Loucy (cell line): ENCODE measurements at regions not wholly inside any gene's neighbourhood (a gene's known extent, or its start where the extent isn't known, plus 50 kb on each side); places are given as distances from the start of the nearest gene placed in this dataset.

Experiments used
- H2AFZ ChIP-seq: fragments of 200-600 bp; sonication (generic); 2 replicates; pipeline ENCODE4 v1.6.0; 2016; ENCODE audit warnings: antibody characterized with exemption, mild to moderate bottlenecking, low read length, moderate library complexity
- H3F3A ChIP-seq: fragments of 200-600 bp; 2 replicates; pipeline ENCODE4 v1.6.0; 2016; ENCODE audit warnings: antibody characterized with exemption, low read depth, mild to moderate bottlenecking
- H3K27me3 ChIP-seq: fragments of 200-600 bp; sonication (generic); 2 replicates; pipeline ENCODE4 v1.6.1; 2014; ENCODE audit warnings: low read length, mild to moderate bottlenecking; ENCODE audit not compliant: insufficient read depth, poor library complexity, severe bottlenecking
- H3K36me3 ChIP-seq: fragments of 200-600 bp; sonication (generic); 2 replicates; pipeline ENCODE4 v1.6.1; 2016; ENCODE audit warnings: low read length; ENCODE audit not compliant: insufficient read depth
- H3K4me1 ChIP-seq: fragments of 200-600 bp; sonication (generic); 2 replicates; pipeline ENCODE4 v1.5.1; 2014; ENCODE audit warnings: low read length, mild to moderate bottlenecking; ENCODE audit not compliant: insufficient read depth, poor library complexity, severe bottlenecking
- H3K4me2 ChIP-seq: fragments of 200-600 bp; sonication (generic); 2 replicates; pipeline ENCODE4 v1.6.0; 2014; ENCODE audit warnings: antibody characterized with exemption, low read length, low read depth, mild to moderate bottlenecking; ENCODE audit not compliant: poor library complexity, severe bottlenecking
- H3K4me3 ChIP-seq: fragments of 200-600 bp; sonication (generic); 2 replicates; pipeline ENCODE4 v1.5.1; 2014; ENCODE audit warnings: low read length, mild to moderate bottlenecking, mixed read lengths; ENCODE audit not compliant: poor library complexity, severe bottlenecking
- H3K79me2 ChIP-seq: fragments of 200-600 bp; sonication (generic); 2 replicates; pipeline ENCODE4 v1.6.1; 2014; ENCODE audit warnings: low read length; ENCODE audit not compliant: insufficient read depth
- H3K9ac ChIP-seq: fragments of 200-600 bp; sonication (generic); 2 replicates; pipeline ENCODE4 v1.6.0; 2014; ENCODE audit warnings: mild to moderate bottlenecking, low read depth, low read length, moderate library complexity; ENCODE audit not compliant: poor library complexity, severe bottlenecking
- H3K9me2 ChIP-seq: fragments of 200-600 bp; sonication (generic); replicated peaks from 2 replicates; pipeline ENCODE4 v1.6.1; 2016; ENCODE audit warnings: low read depth, low read length, mixed read lengths
- H3K9me3 ChIP-seq: fragments of 200-600 bp; sonication (generic); 2 replicates; pipeline ENCODE4 v1.6.1; 2014; ENCODE audit warnings: mild to moderate bottlenecking, antibody characterized with exemption, low read length, low read depth; ENCODE audit not compliant: insufficient read depth
- H4K20me1 ChIP-seq: fragments of 200-600 bp; sonication (generic); 2 replicates; pipeline ENCODE4 v1.6.0; 2014; ENCODE audit warnings: antibody characterized with exemption, low read length, mild to moderate bottlenecking; ENCODE audit not compliant: insufficient read depth, poor library complexity, severe bottlenecking
- CTCF ChIP-seq: fragments of 200-600 bp; sonication (generic); conservative IDR thresholded peaks from 2 replicates; pipeline ENCODE4 v1.5.1; 2014; ENCODE audit warnings: mild to moderate bottlenecking, antibody characterized with exemption, low read length
- EZH2phosphoT487 ChIP-seq: fragments of 200-600 bp; IDR thresholded peaks from 2 replicates; pipeline ENCODE4 v1.6.1; 2018; ENCODE audit warnings: antibody characterized with exemption, mild to moderate bottlenecking, moderate library complexity, borderline replicate concordance

GRCh38 chr22:25370322-25370721, 150.9 kb downstream of the CRYBB2 start:
- H3K36me3 ChIP-seq: peaks cover 93% of the 10 kb centered on the region; the same call in 1 of the 2 replicates

GRCh38 chr22:25372000-25372595, 152.7 kb downstream of the CRYBB2 start:
- Histone ChIP-seq H3K4me1 (no peaks in the 10 kb centered on the region), H3K4me2 (no peak overlapping the region), H3F3A (no peaks in the 10 kb centered on the region), H3K4me3 (no peak overlapping the region), H3K27me3 (no peaks in the 10 kb centered on the region), H3K9ac (no peak overlapping the region), H4K20me1 (peaks cover 29% of the 10 kb centered on the region), H3K9me3 (no peaks in the 10 kb centered on the region), H2AFZ (no peak overlapping the region), H3K36me3 (peaks cover 92% of the 10 kb centered on the region; the same call in 1 of the 2 replicates), H3K79me2 (peaks cover 77% of the 10 kb centered on the region; the same call in 1 of the 2 replicates), H3K9me2 (no peaks in the 10 kb centered on the region)
- TF ChIP-seq EZH2phosphoT487 (no peak), CTCF (no peak)

More at GRCh38 chr22:25370322-25370721, 150.9 kb downstream of the CRYBB2 start:
- H3F3A ChIP-seq: no peaks in the 10 kb centered on the region
- peaks cover 41% of the 10 kb centered on the region for H4K20me1 ChIP-seq
- no peaks in the 10 kb centered on the region for H3K9me2 ChIP-seq
- no peak for TF ChIP-seq CTCF
- TF ChIP-seq EZH2phosphoT487: no peak
- H3K4me1 ChIP-seq: no peaks in the 10 kb centered on the region
- H3K27me3 ChIP-seq: no peaks in the 10 kb centered on the region
- H2AFZ ChIP-seq: no peak overlapping the region
- no peaks in the 10 kb centered on the region for H3K9me3 ChIP-seq
- peaks cover 89% of the 10 kb centered on the region; the same call in 1 of the 2 replicates for H3K79me2 ChIP-seq
- no peak overlapping the region for H3K4me2 ChIP-seq
- H3K4me3 ChIP-seq: no peak overlapping the region
- no peak overlapping the region for H3K9ac ChIP-seq

- H3K4me1 ChIP-seq: no peaks in the 10 kb centered on the region
- TF ChIP-seq CTCF: no peak
- TF ChIP-seq EZH2phosphoT487: no peak
- peaks cover 20% of the 10 kb centered on the region for H4K20me1 ChIP-seq
- no peaks in the 10 kb centered on the region for H3F3A ChIP-seq
- no peaks in the 10 kb centered on the region for H3K9me3 ChIP-seq
- H3K36me3 ChIP-seq: peaks cover 91% of the 10 kb centered on the region; the same call in 1 of the 2 replicates
- H3K4me2 ChIP-seq: no peak overlapping the region
- H3K27me3 ChIP-seq: no peaks in the 10 kb centered on the region
- H3K79me2 ChIP-seq: peaks cover 71% of the 10 kb centered on the region; the same call in 1 of the 2 replicates
- H3K9me2 ChIP-seq: no peaks in the 10 kb centered on the region
- no peak overlapping the region for H2AFZ ChIP-seq
- H3K9ac ChIP-seq: no peak overlapping the region
- no peak overlapping the region for H3K4me3 ChIP-seq
Observed at GRCh38 chr22:25373961-25374360, 154.5 kb downstream of the CRYBB2 start.
